ENCODE measurements at regions not wholly inside any gene's neighbourhood (a gene's known extent, or its start where the extent isn't known, plus 50 kb on each side); places are given as distances from the start of the nearest gene placed in this dataset.
A peak's percentile ranks its signal among the peaks of the same experiment; 100 is the strongest.

DNA sequence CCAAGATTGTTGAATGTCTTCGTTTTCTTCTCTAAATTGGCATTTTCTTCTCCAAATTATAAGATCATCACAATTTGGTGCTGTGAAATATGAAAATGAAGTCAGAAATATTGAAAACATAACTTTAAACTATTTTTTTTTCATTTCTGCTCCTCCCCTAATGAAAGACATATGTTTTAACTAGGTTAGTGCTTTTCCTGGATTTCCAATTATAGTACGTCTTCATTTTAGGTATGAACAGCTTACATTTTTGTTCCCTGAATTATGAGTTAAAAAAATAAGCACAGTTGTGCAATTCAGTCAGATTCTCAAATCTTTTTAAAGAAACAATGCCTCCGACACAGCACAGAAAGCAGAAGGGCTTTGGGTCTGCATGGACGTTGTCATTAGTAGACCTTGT lies 83.5 kb upstream of the CFAP20DC start:
- peak; percentile 36 for DNase-seq (ENCODE audit: low read depth, low spot score)
- in situ Hi-C loops (cut with HindIII; ENCODE audit: low sequenced_read_pairs) = no loop called here
- TF ChIP-seq, protein P1, sequence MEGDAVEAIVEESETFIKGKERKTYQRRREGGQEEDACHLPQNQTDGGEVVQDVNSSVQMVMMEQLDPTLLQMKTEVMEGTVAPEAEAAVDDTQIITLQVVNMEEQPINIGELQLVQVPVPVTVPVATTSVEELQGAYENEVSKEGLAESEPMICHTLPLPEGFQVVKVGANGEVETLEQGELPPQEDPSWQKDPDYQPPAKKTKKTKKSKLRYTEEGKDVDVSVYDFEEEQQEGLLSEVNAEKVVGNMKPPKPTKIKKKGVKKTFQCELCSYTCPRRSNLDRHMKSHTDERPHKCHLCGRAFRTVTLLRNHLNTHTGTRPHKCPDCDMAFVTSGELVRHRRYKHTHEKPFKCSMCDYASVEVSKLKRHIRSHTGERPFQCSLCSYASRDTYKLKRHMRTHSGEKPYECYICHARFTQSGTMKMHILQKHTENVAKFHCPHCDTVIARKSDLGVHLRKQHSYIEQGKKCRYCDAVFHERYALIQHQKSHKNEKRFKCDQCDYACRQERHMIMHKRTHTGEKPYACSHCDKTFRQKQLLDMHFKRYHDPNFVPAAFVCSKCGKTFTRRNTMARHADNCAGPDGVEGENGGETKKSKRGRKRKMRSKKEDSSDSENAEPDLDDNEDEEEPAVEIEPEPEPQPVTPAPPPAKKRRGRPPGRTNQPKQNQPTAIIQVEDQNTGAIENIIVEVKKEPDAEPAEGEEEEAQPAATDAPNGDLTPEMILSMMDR (IDR thresholded peaks at IDR 0.05; ENCODE audit: low read depth, low read length) = no peak
- no peak overlapping the region for H3K4me3 ChIP-seq (ENCODE audit: low read depth, low read length)

DNA sequence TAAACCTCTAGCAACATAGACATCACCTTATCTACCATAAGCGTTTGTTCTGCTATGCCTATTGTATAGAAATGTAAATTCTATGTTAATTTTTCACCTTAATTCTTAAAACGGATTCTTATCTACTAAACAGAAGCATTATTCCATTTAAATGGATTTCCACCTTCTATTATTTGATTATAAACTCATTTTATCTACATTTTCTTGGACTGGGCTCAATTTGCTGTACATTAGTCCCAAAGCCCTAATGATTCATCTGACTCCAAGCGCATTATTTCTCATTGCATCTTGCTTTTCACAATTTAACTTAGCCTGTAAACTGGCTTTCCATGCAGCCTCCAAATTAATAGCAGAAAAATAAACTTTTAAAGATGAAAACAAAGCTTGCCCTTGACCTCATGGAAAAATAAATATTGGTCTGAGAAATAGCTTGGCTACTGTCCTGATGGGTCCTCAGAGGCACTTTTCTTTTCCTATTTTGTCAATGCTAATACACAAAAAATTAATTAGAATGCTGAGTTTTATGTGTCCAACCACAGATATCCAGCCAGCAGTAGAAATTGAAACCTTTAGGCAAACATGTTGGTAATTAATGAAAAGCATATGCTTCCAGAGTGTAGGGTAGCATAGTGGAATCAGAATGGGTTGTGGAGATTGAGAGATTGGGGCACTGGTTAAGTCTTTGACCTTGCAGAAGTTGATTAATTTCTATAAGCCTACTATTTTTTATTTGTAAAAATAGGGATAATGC lies 81.4 kb upstream of the CFAP20DC start:
- TF ChIP-seq, protein P1 (IDR thresholded peaks at IDR 0.05; ENCODE audit: low read depth, low read length) = no peak
- no peak overlapping the region for H3K4me3 ChIP-seq (ENCODE audit: low read depth, low read length)
- in situ Hi-C loops (cut with HindIII; ENCODE audit: low sequenced_read_pairs) = no loop called here
- DNase-seq (ENCODE audit: low read depth, low spot score) = no peak

DNA sequence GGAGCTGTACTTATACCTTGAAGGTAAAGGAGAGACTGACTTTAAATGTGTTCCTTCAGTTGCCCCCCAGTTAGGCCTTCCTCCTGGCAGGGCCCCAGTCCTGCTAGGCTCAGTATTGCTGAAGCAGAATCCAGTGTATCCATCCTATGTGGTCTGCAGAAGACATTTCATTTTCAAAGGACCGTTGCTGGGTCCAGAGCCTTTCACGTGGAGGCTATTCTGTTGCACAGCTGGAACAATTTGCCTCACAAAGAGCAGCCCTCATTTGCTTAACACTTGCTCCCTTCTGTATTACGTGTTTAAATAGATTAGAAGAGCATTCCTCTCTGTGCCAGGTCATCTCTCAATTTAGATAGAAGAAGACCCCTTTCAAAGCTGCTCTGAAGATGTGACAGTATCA lies 78.9 kb upstream of the CFAP20DC start:
- in situ Hi-C loops (cut with HindIII; ENCODE audit: low sequenced_read_pairs) = no loop called here
- H3K4me3 ChIP-seq (ENCODE audit: low read depth, low read length) = no peak overlapping the region
- TF ChIP-seq, protein P1 (IDR thresholded peaks at IDR 0.05; ENCODE audit: low read depth, low read length) = no peak
- no peak for DNase-seq (ENCODE audit: low read depth, low spot score)

DNA sequence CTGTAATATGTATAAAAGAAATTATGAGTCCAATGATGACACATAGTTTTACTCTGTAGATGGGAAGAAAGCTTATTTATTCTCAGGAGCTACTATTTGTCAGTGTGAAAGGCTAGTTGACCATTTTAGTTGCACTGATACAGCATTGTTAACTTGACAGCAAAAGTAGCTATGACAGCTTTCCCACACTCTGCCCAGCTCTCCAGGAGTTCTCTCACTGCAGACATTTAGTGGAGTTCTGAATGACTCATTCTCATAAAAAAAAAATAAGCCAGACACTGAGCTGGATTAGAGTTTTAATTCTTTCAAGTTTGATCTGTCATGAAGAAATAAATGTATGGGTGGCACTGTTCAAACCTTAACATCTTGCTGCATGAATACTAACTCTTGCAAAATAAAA lies 77.2 kb upstream of the CFAP20DC start:
- DNase-seq (ENCODE audit: low read depth, low spot score) = peak; percentile 89

DNA sequence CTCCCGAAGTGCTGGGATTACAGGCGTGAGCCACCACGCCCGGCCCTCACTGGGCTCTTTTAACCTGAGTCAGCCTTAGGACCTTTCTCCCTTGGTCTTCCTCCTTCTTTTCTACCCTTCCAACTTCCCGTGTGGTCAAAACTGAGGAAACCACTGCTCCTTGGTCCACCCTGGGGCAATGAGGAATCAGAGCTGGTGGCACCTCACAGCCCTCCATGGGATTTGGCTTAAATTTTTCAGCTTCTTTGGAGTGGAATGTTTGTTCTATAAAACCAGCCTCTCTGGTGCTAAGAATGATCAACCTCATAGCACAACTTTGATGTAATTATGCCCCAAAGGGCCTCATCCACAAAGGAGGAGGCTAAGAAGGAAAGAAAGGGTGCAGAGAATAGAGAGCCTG lies 76.6 kb upstream of the CFAP20DC start:
- TF ChIP-seq, protein P1 (IDR thresholded peaks at IDR 0.05; ENCODE audit: low read depth, low read length) = no peak
- no peak for DNase-seq (ENCODE audit: low read depth, low spot score)
- in situ Hi-C loops (cut with HindIII; ENCODE audit: low sequenced_read_pairs) = no loop called here
- H3K4me3 ChIP-seq (ENCODE audit: low read depth, low read length) = no peak overlapping the region

More for the DNA sequence above, 77.2 kb upstream of the CFAP20DC start:
- TF ChIP-seq, protein P1 (IDR thresholded peaks at IDR 0.05; ENCODE audit: low read depth, low read length) = no peak
- no peak overlapping the region for H3K4me3 ChIP-seq (ENCODE audit: low read depth, low read length)
- in situ Hi-C loops (cut with HindIII; ENCODE audit: low sequenced_read_pairs) = no loop called here

DNA sequence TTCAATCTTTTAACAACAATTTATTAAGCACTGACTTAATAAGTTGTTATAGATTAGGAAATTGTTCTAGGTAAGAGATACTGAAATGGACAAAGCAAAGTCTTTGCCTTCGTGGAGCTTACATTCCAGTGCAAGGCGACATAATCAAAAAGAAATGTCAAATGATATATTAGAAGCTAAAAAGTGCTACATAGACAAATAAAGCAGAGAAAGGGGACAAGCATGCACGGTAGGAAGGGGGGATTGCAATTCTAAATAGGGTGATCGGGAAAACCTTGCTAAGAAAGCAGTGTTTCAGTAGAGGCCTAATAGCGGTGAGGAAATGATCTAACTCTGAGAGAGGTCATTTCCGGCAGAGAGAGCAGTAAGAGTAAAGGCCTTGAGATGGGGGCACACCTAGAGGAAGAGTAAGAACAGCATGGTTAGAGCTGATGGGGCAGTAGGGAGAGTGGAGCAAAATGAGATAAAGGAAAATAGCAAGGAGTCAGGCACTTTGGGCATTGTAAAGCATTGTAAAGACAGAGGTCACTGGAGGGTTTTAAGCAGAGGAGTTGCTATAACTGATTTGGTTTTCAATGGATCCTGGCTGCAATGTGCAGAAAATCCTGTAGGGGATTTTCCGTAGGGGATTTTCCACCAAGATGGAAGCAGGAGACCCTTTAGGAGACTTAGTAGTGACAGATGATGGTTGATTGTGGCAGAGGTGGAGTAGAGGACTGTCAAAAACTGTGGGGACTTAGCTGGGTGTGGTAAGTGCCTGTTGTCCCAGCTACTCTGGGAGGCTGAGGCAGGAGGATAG lies 71.7 kb upstream of the CFAP20DC start:
- H3K4me3 ChIP-seq (ENCODE audit: low read depth, low read length) = no peak overlapping the region
- in situ Hi-C loops (cut with HindIII; ENCODE audit: low sequenced_read_pairs) = no loop called here
- TF ChIP-seq, protein P1 (IDR thresholded peaks at IDR 0.05; ENCODE audit: low read depth, low read length) = no peak
- DNase-seq (ENCODE audit: low read depth, low spot score) = no peak
